ENCODE measurements at regions not wholly inside any gene's neighbourhood (a gene's known extent, or its start where the extent isn't known, plus 50 kb on each side); places are given as distances from the start of the nearest gene placed in this dataset.

- Histone ChIP-seq H3K27ac (no peak overlapping the region), H3K27me3 (no peaks in the 10 kb centered on the region), H3K9me3 (peaks cover 0 to under 1% (median 0%) of the 10 kb centered on the region in 3 donors), H3K4me1 (no peaks in the 10 kb centered on the region), H3K4me3 (no peak overlapping the region), H3K36me3 (no peaks in the 10 kb centered on the region)
- WGBS, 2 donors: 75 to 81% methylated on average over 2 of the region's 2 CpGs
- intact Hi-C loops (cut with DNase I): no loop called here
- TF ChIP-seq POLR2A (IDR thresholded peaks at IDR 0.05): no peak
- TF ChIP-seq, protein P1, sequence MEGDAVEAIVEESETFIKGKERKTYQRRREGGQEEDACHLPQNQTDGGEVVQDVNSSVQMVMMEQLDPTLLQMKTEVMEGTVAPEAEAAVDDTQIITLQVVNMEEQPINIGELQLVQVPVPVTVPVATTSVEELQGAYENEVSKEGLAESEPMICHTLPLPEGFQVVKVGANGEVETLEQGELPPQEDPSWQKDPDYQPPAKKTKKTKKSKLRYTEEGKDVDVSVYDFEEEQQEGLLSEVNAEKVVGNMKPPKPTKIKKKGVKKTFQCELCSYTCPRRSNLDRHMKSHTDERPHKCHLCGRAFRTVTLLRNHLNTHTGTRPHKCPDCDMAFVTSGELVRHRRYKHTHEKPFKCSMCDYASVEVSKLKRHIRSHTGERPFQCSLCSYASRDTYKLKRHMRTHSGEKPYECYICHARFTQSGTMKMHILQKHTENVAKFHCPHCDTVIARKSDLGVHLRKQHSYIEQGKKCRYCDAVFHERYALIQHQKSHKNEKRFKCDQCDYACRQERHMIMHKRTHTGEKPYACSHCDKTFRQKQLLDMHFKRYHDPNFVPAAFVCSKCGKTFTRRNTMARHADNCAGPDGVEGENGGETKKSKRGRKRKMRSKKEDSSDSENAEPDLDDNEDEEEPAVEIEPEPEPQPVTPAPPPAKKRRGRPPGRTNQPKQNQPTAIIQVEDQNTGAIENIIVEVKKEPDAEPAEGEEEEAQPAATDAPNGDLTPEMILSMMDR (IDR thresholded peaks at IDR 0.05): no peak
- DNase-seq: no peak
Measured at GRCh38 chr10:64158551-64158950, 637.4 kb downstream of the REEP3 start.

- TF ChIP-seq POLR2A (IDR thresholded peaks at IDR 0.05): no peak
- TF ChIP-seq, protein P1 (IDR thresholded peaks at IDR 0.05): no peak
- intact Hi-C loops (cut with DNase I): no loop called here
- H3K27me3 ChIP-seq: no peaks in the 10 kb centered on the region
- H3K9me3 ChIP-seq: no peaks in the 10 kb centered on the region
- DNase-seq: no peak
- 51 to 64% methylated on average over 2 of the region's 2 CpGs for WGBS, 2 donors
- H3K4me1 ChIP-seq: no peaks in the 10 kb centered on the region
- H3K4me3 ChIP-seq: no peak overlapping the region
- no peak overlapping the region for H3K27ac ChIP-seq
- H3K36me3 ChIP-seq: no peaks in the 10 kb centered on the region
Measured at GRCh38 chr10:64159910-64160872, 639.0 kb downstream of the REEP3 start.

GRCh38 chr10:64170791-64171190 lies 649.6 kb downstream of the REEP3 start:
- Histone ChIP-seq H3K36me3 (no peaks in the 10 kb centered on the region), H3K27ac (no peak overlapping the region), H3K27me3 (no peaks in the 10 kb centered on the region), H3K9me3 (no peaks in the 10 kb centered on the region), H3K4me3 (no peak overlapping the region), H3K4me1 (no peaks in the 10 kb centered on the region)
- DNase-seq: no peak
- intact Hi-C loops (cut with DNase I): no loop called here
- TF ChIP-seq, protein P1 (IDR thresholded peaks at IDR 0.05): no peak
- TF ChIP-seq POLR2A (IDR thresholded peaks at IDR 0.05): no peak
- WGBS, 2 donors: 96 to 100% methylated on average over 19 to 35 of the region's 35 CpGs

- H3K4me1 ChIP-seq: no peaks in the 10 kb centered on the region
- H3K27me3 ChIP-seq: no peaks in the 10 kb centered on the region
- no peak for TF ChIP-seq POLR2A (IDR thresholded peaks at IDR 0.05)
- TF ChIP-seq, protein P1 (IDR thresholded peaks at IDR 0.05): no peak
- DNase-seq: no peak
- H3K4me3 ChIP-seq: no peak overlapping the region
- no peaks in the 10 kb centered on the region for H3K9me3 ChIP-seq
- intact Hi-C loops (cut with DNase I): no loop called here
- H3K27ac ChIP-seq: no peak overlapping the region
- H3K36me3 ChIP-seq: no peaks in the 10 kb centered on the region
Measured at GRCh38 chr10:64173826-64174225, 652.6 kb downstream of the REEP3 start.

- H3K36me3 ChIP-seq: no peaks in the 10 kb centered on the region
- no peak for DNase-seq
- H3K9me3 ChIP-seq: no peaks in the 10 kb centered on the region
- H3K4me1 ChIP-seq: no peaks in the 10 kb centered on the region
- H3K4me3 ChIP-seq: no peak overlapping the region
- no peak overlapping the region for H3K27ac ChIP-seq
- H3K27me3 ChIP-seq: no peaks in the 10 kb centered on the region
- TF ChIP-seq, protein P1 (IDR thresholded peaks at IDR 0.05): no peak
- TF ChIP-seq POLR2A (IDR thresholded peaks at IDR 0.05): no peak
- intact Hi-C loops (cut with DNase I): no loop called here
- WGBS, 2 donors: 54 to 56% methylated on average over 9 of the region's 9 CpGs
Measured at GRCh38 chr10:64174666-64175255, 653.6 kb downstream of the REEP3 start.

All from esophagus squamous epithelium (tissue), 5 donors.